ENCODE measurements at regions not wholly inside any gene's neighbourhood (a gene's known extent, or its start where the extent isn't known, plus 50 kb on each side); places are given as distances from the start of the nearest gene placed in this dataset.
A peak's percentile ranks its signal among the peaks of the same experiment; 100 is the strongest.

- intact Hi-C loops (cut with DNase I), result no loop called here
- no peak for ATAC-seq
Observed at GRCh38 chr13:68929075-68929745, 1178.4 kb upstream of the ATXN8OS start.

GRCh38 chr13:68927387-68928026 lies 1180.1 kb upstream of the ATXN8OS start:
- DNase-seq (no peak), ATAC-seq (peak in 1 of 2 donors; percentile 53)
- H3K36me3 ChIP-seq, result no peaks in the 10 kb centered on the region
- H3K27me3 ChIP-seq (ENCODE audit: low read depth), result no peaks in the 10 kb centered on the region
- no peak overlapping the region for H3K4me3 ChIP-seq
- no peak overlapping the region for H3K27ac ChIP-seq
- intact Hi-C loops (cut with DNase I), result no loop called here
- no peaks in the 10 kb centered on the region for H3K9me3 ChIP-seq
- H3K4me1 ChIP-seq, result no peaks in the 10 kb centered on the region
- peak; percentile 9 for TF ChIP-seq CTCF (IDR thresholded peaks at IDR 0.05)

More at GRCh38 chr13:68929075-68929745, 1178.4 kb upstream of the ATXN8OS start:
- H3K27me3 ChIP-seq (ENCODE audit: low read depth), result no peaks in the 10 kb centered on the region
- no peak for TF ChIP-seq CTCF (IDR thresholded peaks at IDR 0.05)
- no peak overlapping the region for H3K4me3 ChIP-seq
- no peak for DNase-seq
- no peaks in the 10 kb centered on the region for H3K4me1 ChIP-seq
- H3K27ac ChIP-seq, result no peak overlapping the region
- no peaks in the 10 kb centered on the region for H3K36me3 ChIP-seq
- no peaks in the 10 kb centered on the region for H3K9me3 ChIP-seq

GRCh38 chr13:68923995-68924394 lies 1183.6 kb upstream of the ATXN8OS start:
- DNase-seq (no peak), ATAC-seq (no peak)
- Histone ChIP-seq H3K9me3 (no peaks in the 10 kb centered on the region), H3K27me3 (ENCODE audit: low read depth) (no peaks in the 10 kb centered on the region), H3K4me1 (no peaks in the 10 kb centered on the region), H3K27ac (no peak overlapping the region), H3K36me3 (no peaks in the 10 kb centered on the region), H3K4me3 (no peak overlapping the region)
- intact Hi-C loops (cut with DNase I), result no loop called here
- no peak for TF ChIP-seq CTCF (IDR thresholded peaks at IDR 0.05)

- DNase-seq (no peak), ATAC-seq (no peak)
- Histone ChIP-seq H3K9me3 (peaks cover 20% of the 10 kb centered on the region), H3K4me1 (no peaks in the 10 kb centered on the region), H3K27me3 (ENCODE audit: low read depth) (no peaks in the 10 kb centered on the region), H3K4me3 (no peak overlapping the region), H3K36me3 (no peaks in the 10 kb centered on the region), H3K27ac (no peak overlapping the region)
- no peak for TF ChIP-seq CTCF (IDR thresholded peaks at IDR 0.05)
- intact Hi-C loops (cut with DNase I), result no loop called here
Observed at GRCh38 chr13:68908879-68909278, 1198.7 kb upstream of the ATXN8OS start.

GRCh38 chr13:68905186-68905585 lies 1202.4 kb upstream of the ATXN8OS start:
- no peak for DNase-seq
- no peak for TF ChIP-seq CTCF (IDR thresholded peaks at IDR 0.05)
- intact Hi-C loops (cut with DNase I), result no loop called here
- H3K4me1 ChIP-seq, result no peaks in the 10 kb centered on the region
- H3K4me3 ChIP-seq, result no peak overlapping the region
- no peaks in the 10 kb centered on the region for H3K36me3 ChIP-seq
- no peaks in the 10 kb centered on the region for H3K27me3 ChIP-seq (ENCODE audit: low read depth)
- H3K27ac ChIP-seq, result no peak overlapping the region
- no peak for ATAC-seq
- H3K9me3 ChIP-seq, result peaks cover 14% of the 10 kb centered on the region

Data from lower lobe of right lung (tissue), 2 donors.